MCF 10A (cell line): ENCODE measurements at regions not wholly inside any gene's neighbourhood (a gene's known extent, or its start where the extent isn't known, plus 50 kb on each side); places are given as distances from the start of the nearest gene placed in this dataset.
A peak's percentile ranks its signal among the peaks of the same experiment; 100 is the strongest.
"Not testable (repeated sequence)": the region's sequence is repeated elsewhere in the genome, so short reads cannot be mapped to it uniquely, and the experiment has no call there.

ENCODE experiments used
- BruUV-seq: library from RNA; stranded (reverse); fragments of 400-500 nt; replicated peaks from 2 replicates; lab custom pipeline; 2021; lab: Mats Ljungman, UMichigan
- CTCF ChIA-PET: fragments of 300-600 bp; sonication (Branson Sonifier 250); formaldehyde crosslinking; extraction: SDS; loops from one replicate; lab custom pipeline; 2021; ENCODE audit warnings: antibody characterized with exemption, inconsistent platforms; lab: Yijun Ruan, JAX
- POLR2A ChIA-PET: fragments of 300-600, 350-650 bp; sonication (Branson Sonifier 250); formaldehyde crosslinking; extraction: SDS; loops from one replicate; lab custom pipeline; 2020; ENCODE audit warnings: antibody characterized with exemption, inconsistent platforms; lab: Yijun Ruan, JAX
- DNase-seq: peaks from one replicate; pipeline ENCODE4 v3.0.0-alpha.2; 2018; ENCODE audit not compliant: unreplicated experiment
- H3K27ac Mint-ChIP-seq: one replicate; pipeline ENCODE4 v1.8.0; 2022; ENCODE audit warnings: mild to moderate bottlenecking, low read depth, mixed read lengths; ENCODE audit not compliant: unreplicated experiment
- H3K27me3 Mint-ChIP-seq: one replicate; pipeline ENCODE4 v1.8.0; 2022; ENCODE audit warnings: mixed read lengths; ENCODE audit not compliant: insufficient read depth, unreplicated experiment
- H3K36me3 Mint-ChIP-seq: one replicate; pipeline ENCODE4 v1.8.0; 2022; ENCODE audit warnings: mild to moderate bottlenecking, moderate library complexity, mixed read lengths; ENCODE audit not compliant: insufficient read depth, unreplicated experiment
- H3K4me1 Mint-ChIP-seq: one replicate; pipeline ENCODE4 v1.8.0; 2022; ENCODE audit warnings: mixed read lengths; ENCODE audit not compliant: insufficient read depth, unreplicated experiment
- H3K4me3 Mint-ChIP-seq: one replicate; pipeline ENCODE4 v1.8.0; 2022; ENCODE audit warnings: mild to moderate bottlenecking, moderate library complexity, mixed read lengths; ENCODE audit not compliant: unreplicated experiment
- H3K9me3 Mint-ChIP-seq: one replicate; pipeline ENCODE4 v1.8.0; 2022; ENCODE audit warnings: mixed read lengths; ENCODE audit not compliant: unreplicated experiment
- intact Hi-C: fragments of 100-400 bp; cut with micrococcal nuclease; formaldehyde crosslinking; loops from 2 replicates; pipeline ENCODE4 v1.14.1; 2022
- TF ChIP-seq, protein P1 (sequence below): fragments of 200-600 bp; IDR thresholded peaks from one replicate; pipeline ENCODE4 v1.8.0; 2022; ENCODE audit warnings: antibody characterized with exemption, mild to moderate bottlenecking; ENCODE audit not compliant: unreplicated experiment

DNA sequence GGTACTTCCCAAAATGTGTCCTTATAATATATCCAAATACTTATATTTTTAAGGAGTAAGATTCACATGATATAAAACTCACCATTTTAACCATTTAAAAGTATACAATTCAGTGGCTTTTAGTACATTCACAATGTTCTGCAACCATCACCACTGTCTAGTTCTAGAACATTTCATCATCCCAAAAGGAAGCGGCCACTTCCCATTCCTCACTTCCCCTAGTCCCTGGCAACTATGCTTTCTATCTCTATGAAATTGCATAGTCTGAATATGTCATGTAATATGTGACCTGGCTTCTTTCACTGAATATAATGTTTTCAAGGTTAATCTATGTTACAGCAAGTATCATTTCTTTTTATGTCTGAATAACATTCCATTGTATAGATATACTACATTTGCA is 615.1 kb upstream of the SGCD start:
- DNase-seq, result no peak
- peaks cover 6% of the 10 kb centered on the region for H3K4me1 Mint-ChIP-seq
- intact Hi-C loops, result no loop called here
- POLR2A ChIA-PET, result no interaction called here
- no peaks in the 10 kb centered on the region for H3K27me3 Mint-ChIP-seq
- H3K27ac Mint-ChIP-seq, result no peak overlapping the region
- no TSS peak for BruUV-seq
- H3K9me3 Mint-ChIP-seq, result no peaks in the 10 kb centered on the region
- no peak overlapping the region for H3K4me3 Mint-ChIP-seq
- TF ChIP-seq, protein P1, sequence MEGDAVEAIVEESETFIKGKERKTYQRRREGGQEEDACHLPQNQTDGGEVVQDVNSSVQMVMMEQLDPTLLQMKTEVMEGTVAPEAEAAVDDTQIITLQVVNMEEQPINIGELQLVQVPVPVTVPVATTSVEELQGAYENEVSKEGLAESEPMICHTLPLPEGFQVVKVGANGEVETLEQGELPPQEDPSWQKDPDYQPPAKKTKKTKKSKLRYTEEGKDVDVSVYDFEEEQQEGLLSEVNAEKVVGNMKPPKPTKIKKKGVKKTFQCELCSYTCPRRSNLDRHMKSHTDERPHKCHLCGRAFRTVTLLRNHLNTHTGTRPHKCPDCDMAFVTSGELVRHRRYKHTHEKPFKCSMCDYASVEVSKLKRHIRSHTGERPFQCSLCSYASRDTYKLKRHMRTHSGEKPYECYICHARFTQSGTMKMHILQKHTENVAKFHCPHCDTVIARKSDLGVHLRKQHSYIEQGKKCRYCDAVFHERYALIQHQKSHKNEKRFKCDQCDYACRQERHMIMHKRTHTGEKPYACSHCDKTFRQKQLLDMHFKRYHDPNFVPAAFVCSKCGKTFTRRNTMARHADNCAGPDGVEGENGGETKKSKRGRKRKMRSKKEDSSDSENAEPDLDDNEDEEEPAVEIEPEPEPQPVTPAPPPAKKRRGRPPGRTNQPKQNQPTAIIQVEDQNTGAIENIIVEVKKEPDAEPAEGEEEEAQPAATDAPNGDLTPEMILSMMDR, result no peak
- CTCF ChIA-PET, result no interaction called here
- no peaks in the 10 kb centered on the region for H3K36me3 Mint-ChIP-seq

DNA sequence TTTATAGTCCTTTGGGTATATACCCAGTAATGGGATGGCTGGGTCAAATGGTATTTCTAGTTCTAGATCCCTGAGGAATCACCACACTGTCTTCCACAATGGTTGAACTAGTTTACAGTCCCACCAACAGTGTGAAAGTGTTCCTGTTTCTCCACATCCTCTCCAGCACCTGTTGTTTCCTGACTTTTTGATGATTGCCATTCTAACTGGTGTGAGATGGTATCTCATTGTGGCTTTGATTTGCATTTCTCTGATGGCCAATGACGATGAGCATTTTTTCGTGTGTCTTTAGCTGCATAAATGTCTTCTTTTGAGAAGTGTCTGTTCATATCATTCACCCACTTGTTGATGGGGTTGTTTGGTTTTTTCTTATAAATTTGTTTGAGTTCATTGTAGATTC is 612.5 kb upstream of the SGCD start:
- BruUV-seq, H3K36me3 Mint-ChIP-seq, DNase-seq, H3K27me3 Mint-ChIP-seq, CTCF ChIA-PET, POLR2A ChIA-PET, H3K4me3 Mint-ChIP-seq, intact Hi-C loops, H3K4me1 Mint-ChIP-seq, H3K27ac Mint-ChIP-seq, H3K9me3 Mint-ChIP-seq: not testable (repeated sequence)

DNA sequence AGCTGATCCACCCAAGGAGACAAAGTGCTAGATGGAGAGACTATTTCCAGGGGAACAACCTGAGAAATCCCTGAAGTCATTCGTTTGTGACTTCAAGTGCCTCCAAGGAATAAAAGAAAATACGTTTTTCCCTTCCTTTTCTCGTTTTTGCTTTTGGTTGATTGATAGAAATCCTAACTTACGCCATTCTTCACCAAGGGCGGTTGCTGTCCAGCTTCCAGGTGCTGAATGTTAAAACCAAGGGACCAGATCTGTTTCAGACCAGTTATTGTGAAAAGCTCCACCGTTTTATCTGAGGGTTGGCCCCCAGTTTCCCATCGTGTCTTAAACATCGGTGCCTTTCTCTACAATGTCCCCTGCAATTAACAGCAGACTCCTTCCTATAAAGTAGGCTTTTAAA is 600.7 kb upstream of the SGCD start:
- TF ChIP-seq, protein P1, result no peak
- intact Hi-C loops, result no loop called here
- H3K36me3 Mint-ChIP-seq, result no peaks in the 10 kb centered on the region
- H3K27ac Mint-ChIP-seq, result no peak overlapping the region
- H3K4me1 Mint-ChIP-seq, result peaks cover 6% of the 10 kb centered on the region
- H3K4me3 Mint-ChIP-seq, result no peak overlapping the region
- H3K27me3 Mint-ChIP-seq, result peaks cover 87% of the 10 kb centered on the region
- ChIA-PET CTCF (interaction anchor here (0.7 to 1.3 kb wide), 3 partner anchors 9 to 743 kb away, joined by 3 read pairs; no protein-coding TSS in a partner anchor), POLR2A (interaction anchor here (0.6 kb wide), 1 partner anchor 95 kb away, joined by 3 read pairs; no protein-coding TSS in a partner anchor)
- no TSS peak for BruUV-seq
- no peaks in the 10 kb centered on the region for H3K9me3 Mint-ChIP-seq
- DNase-seq, result peak; percentile 4

DNA sequence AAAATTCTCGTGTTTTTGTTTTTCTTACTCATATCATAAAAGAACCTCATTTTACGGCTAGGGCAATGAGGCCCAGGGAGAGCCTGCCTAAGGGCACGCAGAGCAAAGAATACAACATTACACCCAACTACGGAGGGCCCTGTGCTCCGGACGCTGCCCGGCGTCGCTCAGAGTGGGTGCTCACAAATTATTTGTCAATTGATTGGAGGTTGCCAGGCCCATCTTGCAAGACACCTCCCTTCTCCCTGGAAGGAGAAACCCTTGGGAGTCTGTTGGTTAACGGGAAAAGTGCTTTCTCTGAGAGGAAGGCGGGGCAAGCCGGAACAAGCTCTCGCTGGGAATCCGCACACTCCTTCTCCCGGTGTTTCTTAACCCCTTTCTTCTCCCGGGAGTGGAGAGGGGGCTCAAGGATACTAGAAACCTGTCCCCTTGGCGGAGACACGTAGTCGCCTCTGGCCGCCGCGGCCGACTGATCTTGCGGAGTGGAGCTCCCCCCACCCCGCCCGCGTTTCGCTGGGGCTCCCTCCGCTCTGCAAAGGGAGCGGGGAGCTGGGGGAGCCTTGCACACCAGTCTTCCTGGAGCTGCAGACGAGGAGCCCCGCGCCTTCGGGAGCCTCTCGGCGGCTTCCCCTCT is 599.3 kb upstream of the SGCD start:
- BruUV-seq, result no TSS peak
- Mint-ChIP-seq H3K4me3 (peak overlapping the region; percentile 58), H3K27ac (no peak overlapping the region), H3K4me1 (peaks cover 6% of the 10 kb centered on the region), H3K27me3 (peaks cover 87% of the 10 kb centered on the region), H3K36me3 (no peaks in the 10 kb centered on the region), H3K9me3 (no peaks in the 10 kb centered on the region)
- CTCF ChIA-PET, result interaction anchor here (0.6 to 1.3 kb wide), 4 partner anchors 15 to 1200 kb away, joined by 3 to 8 read pairs (median 3); no protein-coding TSS in a partner anchor
- intact Hi-C loops, result no loop called here
- DNase-seq, result no peak
- TF ChIP-seq, protein P1, result no peak
- POLR2A ChIA-PET, result no interaction called here
